Occipital lobe (tissue), 1 donor: ENCODE measurements at regions not wholly inside any gene's neighbourhood (a gene's known extent, or its start where the extent isn't known, plus 50 kb on each side); places are given as distances from the start of the nearest gene placed in this dataset.

Experiments
- DNase-seq: peaks from one replicate; lab custom pipeline; 2025; lab: John Stamatoyannopoulos, UW

- no peak for DNase-seq
Measured at GRCh38 chr12:83390186-83390585, 703.5 kb downstream of the TMTC2 start.

GRCh38 chr12:83389237-83389996, 702.7 kb downstream of the TMTC2 start:
- no peak for DNase-seq

GRCh38 chr12:83388551-83388950, 701.8 kb downstream of the TMTC2 start:
- no peak for DNase-seq

DNA sequence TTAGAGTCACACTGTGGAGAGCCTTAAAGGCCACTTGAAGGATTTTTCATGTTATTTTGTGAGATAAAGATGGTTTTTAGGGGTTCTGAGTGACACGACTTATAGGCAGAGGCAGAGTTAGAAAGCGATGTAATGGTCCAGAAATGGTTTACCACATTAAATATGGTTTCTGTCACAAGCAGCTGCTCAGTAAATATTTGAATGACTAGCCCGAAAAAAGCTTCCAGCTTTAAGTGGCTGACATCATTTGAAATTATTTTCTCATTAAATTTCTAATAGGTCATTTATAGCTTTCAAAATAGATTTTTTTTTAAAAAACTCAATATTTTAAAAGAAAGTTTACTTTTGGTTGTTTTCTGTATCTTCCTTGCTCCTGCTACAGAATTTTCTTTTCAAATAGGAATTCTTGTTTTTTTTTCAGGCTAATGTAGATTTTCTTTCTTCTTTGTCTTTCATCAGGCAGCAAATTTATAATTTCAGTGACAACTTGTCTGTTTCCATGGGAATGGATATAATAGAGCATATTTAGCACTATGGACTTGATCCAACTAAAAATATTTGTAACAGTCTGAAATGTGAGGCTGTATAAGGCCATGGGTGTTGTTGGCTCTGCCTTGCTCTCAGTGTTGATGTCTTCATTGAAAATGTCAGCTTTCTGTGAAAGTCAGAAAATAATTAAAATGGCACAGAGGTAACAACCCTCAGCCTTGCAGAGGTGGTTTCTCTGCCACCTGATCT, 700.0 kb downstream of the TMTC2 start:
- no peak for DNase-seq

DNA sequence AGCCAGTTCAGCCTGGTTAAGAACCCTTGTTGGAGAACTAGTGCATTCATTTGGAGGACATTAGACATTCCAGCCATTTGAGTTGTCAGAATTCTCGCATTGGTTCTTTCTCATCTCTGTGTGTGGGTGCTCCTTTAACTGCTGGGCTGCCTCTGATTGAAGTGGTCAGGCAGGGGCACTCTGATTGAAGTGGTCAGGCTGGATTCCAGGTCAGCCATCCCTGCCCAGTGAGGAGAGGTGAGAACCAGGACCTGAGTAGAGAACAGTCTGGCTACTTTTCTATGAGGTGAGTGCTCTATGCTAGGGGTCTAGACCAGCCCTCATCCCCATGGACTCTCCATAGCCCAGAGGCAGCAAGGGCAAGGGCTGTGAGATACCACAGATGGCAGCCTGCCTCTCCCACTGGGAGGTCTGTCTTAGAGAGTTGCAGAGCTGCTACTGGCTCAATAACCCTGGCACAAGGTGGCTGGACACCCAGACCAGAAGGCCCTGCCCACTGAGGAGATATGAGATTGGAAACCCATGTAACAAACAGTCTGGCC, 691.6 kb downstream of the TMTC2 start:
- no peak for DNase-seq

- DNase-seq, result no peak
Measured at GRCh38 chr12:83365317-83365716, 678.6 kb downstream of the TMTC2 start.

GRCh38 chr12:83361475-83361874, 674.8 kb downstream of the TMTC2 start:
- DNase-seq, result no peak

GRCh38 chr12:83361071-83361470, 674.4 kb downstream of the TMTC2 start:
- no peak for DNase-seq

- no peak for DNase-seq
Measured at GRCh38 chr12:83349907-83350611, 663.4 kb downstream of the TMTC2 start.

GRCh38 chr12:83346333-83346732, 659.6 kb downstream of the TMTC2 start:
- no peak for DNase-seq

DNA sequence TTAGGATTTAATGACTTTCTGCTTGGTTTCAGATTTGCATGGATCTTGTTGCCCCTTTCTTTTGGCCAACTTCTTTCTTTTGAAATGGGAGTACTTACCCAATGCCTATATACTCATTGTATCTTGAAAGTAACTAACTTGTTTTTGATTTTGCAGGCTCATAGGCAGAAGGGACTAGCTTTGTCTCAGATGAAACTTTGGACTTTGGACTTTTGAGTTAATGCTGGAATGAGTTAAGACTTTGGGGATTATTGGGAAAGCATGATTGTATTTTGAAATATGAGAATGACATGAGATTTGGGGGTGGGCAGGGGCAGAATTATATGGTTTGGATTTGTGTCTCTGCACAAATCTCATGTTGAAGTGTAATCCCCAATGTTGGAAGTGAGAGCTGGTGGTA, 657.1 kb downstream of the TMTC2 start:
- no peak for DNase-seq

- DNase-seq, result no peak
Measured at GRCh38 chr12:83335748-83336147, 649.0 kb downstream of the TMTC2 start.

DNA sequence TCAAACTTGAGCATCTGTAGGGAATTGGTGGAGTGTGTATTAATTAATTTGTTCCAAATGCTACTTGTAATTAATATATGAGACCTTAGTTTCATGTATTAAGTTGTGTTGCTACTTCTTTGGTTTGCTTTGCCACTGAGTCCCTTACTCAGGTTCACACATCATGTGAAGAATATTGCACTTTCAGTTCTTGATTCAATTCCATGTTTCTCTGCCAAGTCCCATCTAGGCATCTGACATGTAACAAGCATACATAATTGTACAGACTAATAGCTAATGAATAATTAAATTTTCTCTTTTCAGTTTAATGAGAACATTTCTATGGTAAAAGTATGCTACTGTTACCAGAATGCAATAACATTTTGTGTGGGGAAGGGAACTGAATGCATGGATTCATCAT, 640.0 kb downstream of the TMTC2 start:
- no peak for DNase-seq

- DNase-seq, result no peak
Measured at GRCh38 chr12:83323866-83324265, 637.2 kb downstream of the TMTC2 start.

DNA sequence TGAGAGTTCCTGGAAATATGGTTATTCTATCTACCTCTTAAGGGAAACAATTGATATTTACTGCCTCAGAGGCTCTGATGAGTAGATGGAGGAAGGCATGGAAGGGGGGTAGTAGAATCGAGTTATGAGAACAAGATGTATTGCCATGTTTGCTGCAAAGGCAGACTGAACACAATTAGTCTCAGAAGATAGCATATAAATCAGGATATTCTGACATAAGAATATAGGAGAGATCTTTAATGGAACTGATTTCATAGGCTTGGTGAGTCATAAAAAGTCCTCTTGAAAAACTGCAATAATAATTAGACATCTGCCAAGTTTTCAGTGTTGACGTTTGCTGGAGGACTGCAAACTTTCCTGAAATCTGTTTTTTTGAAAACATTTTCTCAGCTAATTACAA, 636.1 kb downstream of the TMTC2 start:
- no peak for DNase-seq

GRCh38 chr12:83321971-83322370, 635.3 kb downstream of the TMTC2 start:
- DNase-seq, result no peak

DNA sequence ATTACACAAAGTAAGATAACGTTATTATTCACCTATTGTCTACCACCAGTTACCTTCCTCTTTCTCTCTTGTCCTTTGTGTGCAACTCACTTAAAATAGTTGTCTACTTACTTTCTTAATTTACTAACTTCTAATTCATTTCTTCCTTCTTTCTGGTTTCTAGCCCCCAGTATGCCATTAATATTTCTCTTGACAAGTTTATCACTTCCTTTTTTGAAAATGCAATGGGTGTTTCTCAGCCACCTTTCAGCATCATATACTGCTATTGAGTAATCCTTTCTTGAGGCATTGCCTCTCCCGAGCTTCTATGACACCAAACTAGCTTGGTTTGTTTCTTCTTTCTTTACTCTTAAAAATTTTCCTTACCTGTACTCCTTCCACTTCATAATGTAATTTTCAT, 633.6 kb downstream of the TMTC2 start:
- no peak for DNase-seq

DNA sequence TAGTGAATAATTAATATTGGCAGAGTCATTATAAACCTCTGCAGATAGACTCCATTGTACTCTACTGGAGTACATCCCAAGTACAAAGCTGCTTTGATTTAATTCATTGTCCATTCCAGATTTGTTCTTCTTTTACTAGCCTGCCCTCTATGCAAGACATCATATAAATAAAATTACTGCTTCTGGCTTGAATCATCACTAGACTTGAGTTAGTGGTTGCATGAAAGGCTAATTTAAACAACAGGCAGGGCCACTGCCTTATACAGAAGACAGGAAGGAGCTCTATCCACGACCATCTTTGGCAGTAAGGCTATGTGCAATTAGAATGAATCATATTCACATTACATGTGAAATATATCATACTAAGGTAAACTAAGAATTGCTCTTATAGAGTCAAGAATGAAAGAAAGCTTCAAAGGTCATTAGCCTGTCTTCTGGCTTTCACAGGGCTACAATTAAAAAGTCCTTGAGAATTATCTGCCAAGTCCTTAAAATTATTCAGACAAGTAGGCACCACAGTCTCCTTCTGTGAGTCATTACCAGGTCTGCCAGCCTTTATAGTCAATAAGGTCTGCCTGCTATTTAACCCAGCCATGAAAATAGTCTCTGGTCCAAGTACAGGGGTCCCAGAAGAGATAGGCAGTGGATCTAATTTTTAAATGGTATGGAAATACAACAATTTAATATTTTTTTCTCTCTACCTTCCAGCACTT, 631.8 kb downstream of the TMTC2 start:
- no peak for DNase-seq

DNA sequence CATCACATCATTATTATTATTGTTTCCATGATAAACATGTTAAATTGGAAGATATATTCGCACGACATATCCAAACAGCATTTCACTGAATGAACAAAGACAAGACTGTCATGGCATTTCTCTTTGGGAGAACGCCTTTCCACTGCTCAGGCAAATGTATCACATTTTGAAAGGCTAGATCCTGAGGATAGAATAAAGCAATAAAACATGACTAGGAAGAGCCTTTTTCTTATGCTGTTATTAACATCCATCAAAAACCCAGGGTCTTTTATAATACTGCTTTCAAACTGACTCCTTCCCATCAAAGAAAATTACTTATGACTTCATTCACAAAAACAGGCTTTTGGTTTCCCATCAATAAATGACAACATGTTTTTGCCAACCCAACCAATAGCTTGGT, 630.9 kb downstream of the TMTC2 start:
- no peak for DNase-seq

DNA sequence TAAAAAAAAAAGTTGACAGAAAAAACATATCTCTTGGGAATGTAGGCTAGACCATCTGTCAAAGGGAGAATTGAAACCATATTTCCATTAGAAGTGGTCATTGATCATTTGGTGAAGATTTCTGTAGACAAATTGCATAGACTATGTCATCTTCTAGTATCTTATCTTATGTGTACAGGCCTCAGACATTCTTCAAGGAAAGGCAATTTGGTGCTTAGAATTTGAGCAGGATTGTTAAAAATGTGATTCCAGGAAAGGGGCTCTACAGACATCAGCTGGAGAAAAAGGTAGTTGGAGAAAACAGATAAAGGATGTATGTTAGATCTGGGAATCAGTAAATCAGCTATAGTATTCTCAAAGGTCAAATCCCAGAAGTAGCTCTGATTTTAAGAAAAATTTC, 627.1 kb downstream of the TMTC2 start:
- no peak for DNase-seq

DNA sequence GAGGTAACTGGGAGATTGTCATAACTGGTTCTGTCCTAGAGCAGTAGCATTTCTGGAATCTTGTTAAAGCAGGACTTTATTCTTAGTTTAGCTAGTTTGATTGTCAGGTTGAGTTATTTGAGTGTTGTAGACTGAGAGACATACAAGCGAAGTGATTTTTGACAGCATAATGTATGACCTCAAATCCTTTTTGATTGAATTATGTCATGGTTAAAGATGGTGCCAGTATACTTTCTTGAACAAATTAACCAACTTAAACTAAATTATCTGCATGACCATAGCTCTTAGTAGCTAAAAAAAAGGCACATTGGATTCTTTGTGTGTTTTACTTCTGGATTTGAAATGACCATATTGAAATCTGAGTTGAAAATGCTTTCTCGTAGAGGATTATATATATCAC, 626.6 kb downstream of the TMTC2 start:
- no peak for DNase-seq

DNA sequence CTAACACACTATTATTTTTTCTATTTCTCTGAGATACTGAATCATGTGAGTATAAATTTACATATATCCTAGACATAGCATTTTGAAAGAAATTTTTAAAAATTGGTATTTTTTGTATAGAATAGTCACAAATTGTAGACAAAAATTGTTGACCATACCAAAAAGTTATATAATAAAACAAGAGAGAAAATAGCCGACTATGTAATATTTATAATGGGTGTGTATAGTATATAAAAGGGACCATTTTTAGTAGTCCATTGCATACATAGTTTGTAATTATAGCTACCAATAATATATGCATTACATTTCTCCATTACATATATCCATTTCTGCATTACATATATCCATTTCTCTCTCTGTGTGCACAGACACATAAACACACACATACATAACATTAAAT, 590.2 kb downstream of the TMTC2 start:
- DNase-seq, result no peak
